HEK293 (cell line): ENCODE measurements at regions not wholly inside any gene's neighbourhood (a gene's known extent, or its start where the extent isn't known, plus 50 kb on each side); places are given as distances from the start of the nearest gene placed in this dataset.

Source experiments
- ELK4 ChIP-seq: IDR thresholded peaks from 2 replicates; pipeline ENCODE4 v1.6.1; 2011; ENCODE audit warnings: mild to moderate bottlenecking, low read depth, low read length, borderline replicate concordance
- GFI1B ChIP-seq: fragments of 450-650 bp; formaldehyde crosslinking; IDR thresholded peaks from 2 replicates; pipeline ENCODE4 v1.5.1; 2016; ENCODE audit warnings: missing biosample characterization, missing genetic modification characterization
- GLI4 ChIP-seq: fragments of 450-650 bp; formaldehyde crosslinking; IDR thresholded peaks from 2 replicates; pipeline ENCODE4 v1.5.1; 2016; ENCODE audit warnings: missing biosample characterization, missing genetic modification characterization
- HIC1 ChIP-seq: fragments of 450-650 bp; formaldehyde crosslinking; IDR thresholded peaks from 2 replicates; pipeline ENCODE4 v1.5.1; 2016; ENCODE audit warnings: missing biosample characterization, missing genetic modification characterization
- PRDM1 ChIP-seq: fragments of 450-650 bp; formaldehyde crosslinking; IDR thresholded peaks from 2 replicates; pipeline ENCODE4; 2016; ENCODE audit warnings: missing biosample characterization, missing genetic modification characterization
- SP3 ChIP-seq: fragments of 450-650 bp; formaldehyde crosslinking; IDR thresholded peaks from 2 replicates; pipeline ENCODE4 v1.5.1; 2016; ENCODE audit warnings: missing biosample characterization, missing genetic modification characterization
- WT1 ChIP-seq: fragments of 450-650 bp; formaldehyde crosslinking; IDR thresholded peaks from 2 replicates; pipeline ENCODE4 v1.5.1; 2016; ENCODE audit warnings: missing biosample characterization, missing genetic modification characterization
- ZFHX2 ChIP-seq: fragments of 450-650 bp; formaldehyde crosslinking; conservative IDR thresholded peaks from 2 replicates; pipeline ENCODE4 v1.5.1; 2016; ENCODE audit warnings: missing biosample characterization, missing genetic modification characterization
- ZFP37 ChIP-seq: fragments of 450-650 bp; formaldehyde crosslinking; IDR thresholded peaks from 2 replicates; pipeline ENCODE4 v1.5.1; 2016; ENCODE audit warnings: missing biosample characterization, missing genetic modification characterization
- ZNF10 ChIP-seq: fragments of 450-650 bp; formaldehyde crosslinking; IDR thresholded peaks from 2 replicates; pipeline ENCODE4 v1.5.1; 2017; ENCODE audit warnings: missing biosample characterization, missing genetic modification characterization
- ZNF146 ChIP-seq: fragments of 450-650 bp; formaldehyde crosslinking; IDR thresholded peaks from 2 replicates; pipeline ENCODE4 v1.5.1; 2016; ENCODE audit warnings: missing biosample characterization, missing genetic modification characterization
- ZNF174 ChIP-seq: fragments of 450-650 bp; formaldehyde crosslinking; IDR thresholded peaks from 2 replicates; pipeline ENCODE4 v1.5.0; 2017; ENCODE audit warnings: missing biosample characterization, mild to moderate bottlenecking, missing genetic modification characterization
- ZNF239 ChIP-seq: fragments of 450-650 bp; formaldehyde crosslinking; IDR thresholded peaks from 2 replicates; pipeline ENCODE4 v1.5.1; 2016; ENCODE audit warnings: missing biosample characterization, missing genetic modification characterization
- ZNF292 ChIP-seq: fragments of 450-650 bp; formaldehyde crosslinking; IDR thresholded peaks from 2 replicates; pipeline ENCODE4 v1.5.1; 2016; ENCODE audit warnings: low read depth, missing biosample characterization, missing genetic modification characterization, borderline replicate concordance
- ZNF416 ChIP-seq: fragments of 450-650 bp; formaldehyde crosslinking; IDR thresholded peaks from 2 replicates; pipeline ENCODE4 v1.5.1; 2016; ENCODE audit warnings: missing biosample characterization, missing genetic modification characterization
- ZNF426 ChIP-seq: fragments of 450-650 bp; formaldehyde crosslinking; IDR thresholded peaks from 2 replicates; pipeline ENCODE4 v1.5.1; 2017; ENCODE audit warnings: missing biosample characterization, missing genetic modification characterization, mild to moderate bottlenecking, inconsistent platforms, moderate library complexity
- ZNF514 ChIP-seq: fragments of 450-650 bp; formaldehyde crosslinking; IDR thresholded peaks from 2 replicates; pipeline ENCODE4 v1.5.1; 2016; ENCODE audit warnings: missing biosample characterization, missing genetic modification characterization
- ZNF518A ChIP-seq: fragments of 450-650 bp; formaldehyde crosslinking; conservative IDR thresholded peaks from 2 replicates; pipeline ENCODE4 v1.5.1; 2016; ENCODE audit warnings: low read depth, missing biosample characterization, missing genetic modification characterization
- ZNF610 ChIP-seq: fragments of 450-650 bp; formaldehyde crosslinking; IDR thresholded peaks from 2 replicates; pipeline ENCODE4 v1.5.1; 2016; ENCODE audit warnings: missing biosample characterization, missing genetic modification characterization, borderline replicate concordance
- ZNF654 ChIP-seq: fragments of 450-650 bp; formaldehyde crosslinking; IDR thresholded peaks from 2 replicates; pipeline ENCODE4 v1.5.1; 2016; ENCODE audit warnings: low read depth, missing biosample characterization, missing genetic modification characterization
- ZNF660 ChIP-seq: fragments of 450-650 bp; IDR thresholded peaks from 2 replicates; pipeline ENCODE4 v1.5.1; 2018; ENCODE audit warnings: missing biosample characterization, mild to moderate bottlenecking, missing genetic modification characterization
- ZNF670 ChIP-seq: fragments of 450-650 bp; formaldehyde crosslinking; IDR thresholded peaks from 2 replicates; pipeline ENCODE4 v1.5.1; 2016; ENCODE audit warnings: missing biosample characterization, missing genetic modification characterization, low read depth
- ZNF677 ChIP-seq: fragments of 450-650 bp; IDR thresholded peaks from 2 replicates; pipeline ENCODE4 v1.5.0; 2018; ENCODE audit warnings: missing biosample characterization, mild to moderate bottlenecking, missing genetic modification characterization, moderate library complexity
- ZNF777 ChIP-seq: fragments of 450-650 bp; formaldehyde crosslinking; IDR thresholded peaks from 2 replicates; pipeline ENCODE4 v1.5.1; 2017; ENCODE audit warnings: missing biosample characterization, missing genetic modification characterization, borderline replicate concordance
- ZSCAN30 ChIP-seq: fragments of 450-650 bp; IDR thresholded peaks from 2 replicates; pipeline ENCODE4 v1.5.1; 2018; ENCODE audit warnings: missing biosample characterization, mild to moderate bottlenecking, missing genetic modification characterization, moderate library complexity
- ZXDB ChIP-seq: fragments of 450-650 bp; formaldehyde crosslinking; IDR thresholded peaks from 2 replicates; pipeline ENCODE4 v1.5.1; 2016; ENCODE audit warnings: missing biosample characterization, missing genetic modification characterization

GRCh38 chr2:203811491-203812221 lies 55.9 kb upstream of the CTLA4 start (continued):
- TF ChIP-seq ZNF660 (peak; percentile 20; the same call in 1 of the 2 replicates), ZNF10 (tag by site-specific recombination) (0 out of 2 replicates have a peak, but pooled peaks have one; percentile 20), ZNF239 (no peak), WT1 (no peak), GLI4 (tag by site-specific recombination) (no peak), ZNF174 (tag by site-specific recombination) (no peak), ZNF292 (no peak), ELK4 (no peak), ZNF610 (tag by site-specific recombination) (no peak), SP3 (tag by site-specific recombination) (no peak), ZNF426 (tag by site-specific recombination) (no peak), ZXDB (tag by site-specific recombination) (no peak), ZNF146 (tag by site-specific recombination) (no peak), ZNF518A (0 out of 2 replicates have a peak, but pooled peaks have one; percentile 36), ZFHX2 (tag by site-specific recombination) (peak; percentile 72), ZFP37 (tag by site-specific recombination) (no peak), ZNF654 (no peak), GFI1B (no peak), PRDM1 (tag by site-specific recombination) (peak; percentile 89), ZSCAN30 (tag by site-specific recombination) (no peak), ZNF416 (tag by site-specific recombination) (no peak), HIC1 (peak; percentile 78), ZNF514 (tag by site-specific recombination) (no peak), ZNF670 (tag by site-specific recombination) (no peak), ZNF677 (tag by site-specific recombination) (no peak), ZNF777 (tag by site-specific recombination) (no peak)
- TF ChIP-seq, all 188 proteins: peak for 13
